Muscle of leg (tissue), 3 donors: ENCODE measurements at regions not wholly inside any gene's neighbourhood (a gene's known extent, or its start where the extent isn't known, plus 50 kb on each side); places are given as distances from the start of the nearest gene placed in this dataset.

Source experiments
- DNase-seq: peaks from one replicate; pipeline ENCODE4 v3.0.0; 2013
- H3K27ac ChIP-seq: one replicate; pipeline ENCODE4 v1.5.1; 2013; ENCODE audit warnings: mild to moderate bottlenecking, low read length, control low read depth
- H3K27me3 ChIP-seq: one replicate; pipeline ENCODE4 v1.6.1; 2013; ENCODE audit warnings: low read length; ENCODE audit not compliant: control insufficient read depth, insufficient read depth
- H3K36me3 ChIP-seq: one replicate; pipeline ENCODE4 v1.6.1; 2013; ENCODE audit warnings: low read length; ENCODE audit not compliant: control insufficient read depth, insufficient read depth
- H3K4me1 ChIP-seq: one replicate; pipeline ENCODE4 v1.6.1; 2013; ENCODE audit warnings: low read length; ENCODE audit not compliant: control insufficient read depth, insufficient read depth
- H3K4me3 ChIP-seq: one replicate; pipeline ENCODE4 v1.5.1; 2013; ENCODE audit warnings: low read length, control low read depth
- H3K9me3 ChIP-seq: replicated peaks from 2 replicates; pipeline ENCODE4 v1.6.1; 2013; ENCODE audit warnings: low read depth, low read length; ENCODE audit not compliant: control insufficient read depth
- WGBS: methylation state at CpG from one replicate; pipeline ENCODE4 v1.1.5; 2013; ENCODE audit warnings: missing lambda C conversion rate; ENCODE audit not compliant: insufficient coverage; 5-methylcytosine and 5-hydroxymethylcytosine counted together

DNA sequence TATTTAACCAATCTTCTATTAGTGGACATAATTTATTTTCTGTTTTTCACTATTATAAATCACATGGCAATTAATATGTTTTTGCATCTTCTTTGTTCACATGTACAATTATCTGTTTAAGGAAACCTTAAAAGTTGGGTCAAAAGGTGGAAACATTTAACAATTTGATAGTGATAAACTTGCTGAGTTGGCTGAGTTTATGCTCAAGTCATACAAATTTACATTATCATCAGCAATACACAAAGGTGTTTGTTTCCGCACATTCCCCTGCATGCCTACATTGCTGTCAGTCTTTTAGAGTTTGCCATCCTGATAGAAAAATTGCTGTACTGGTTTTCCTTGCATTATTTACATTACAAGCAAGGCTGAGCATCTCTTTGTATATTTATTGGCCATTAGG lies 139.5 kb downstream of the KCNRG start:
- H3K9me3 ChIP-seq = no peaks in the 10 kb centered on the region
- no CpG with 5 or more reads among the region's 1 CpG for WGBS

DNA sequence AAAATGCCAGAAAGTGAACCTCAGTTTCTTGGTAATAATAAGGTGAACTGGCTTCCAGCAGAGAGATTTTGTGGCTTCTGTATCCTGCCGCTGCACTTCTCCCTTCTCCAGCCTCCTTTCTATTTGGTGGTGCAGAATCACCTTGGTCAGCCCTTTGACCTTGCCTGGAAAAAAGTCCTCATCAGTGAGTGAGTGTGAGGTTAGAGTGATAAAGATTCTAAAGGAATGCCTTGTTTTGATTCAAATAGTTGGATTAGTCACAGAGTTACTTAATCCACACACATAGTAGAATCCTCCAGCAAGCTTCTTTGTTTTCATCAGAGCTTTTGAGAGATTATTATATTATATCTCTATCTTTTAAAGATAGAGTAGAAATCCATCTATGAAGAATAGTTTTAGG lies 140.9 kb downstream of the KCNRG start:
- Histone ChIP-seq H3K27ac (no peak overlapping the region), H3K4me3 (no peak overlapping the region), H3K9me3 (no peaks in the 10 kb centered on the region), H3K27me3 (no peaks in the 10 kb centered on the region), H3K4me1 (no peaks in the 10 kb centered on the region), H3K36me3 (no peaks in the 10 kb centered on the region)
- no peak for DNase-seq
- no CpG with 5 or more reads among the region's 1 CpG for WGBS

More for the DNA sequence above, 139.5 kb downstream of the KCNRG start:
- DNase-seq = no peak
- Histone ChIP-seq H3K27me3 (no peaks in the 10 kb centered on the region), H3K36me3 (no peaks in the 10 kb centered on the region), H3K4me3 (no peak overlapping the region), H3K4me1 (peaks cover 2% of the 10 kb centered on the region), H3K27ac (no peak overlapping the region)

DNA sequence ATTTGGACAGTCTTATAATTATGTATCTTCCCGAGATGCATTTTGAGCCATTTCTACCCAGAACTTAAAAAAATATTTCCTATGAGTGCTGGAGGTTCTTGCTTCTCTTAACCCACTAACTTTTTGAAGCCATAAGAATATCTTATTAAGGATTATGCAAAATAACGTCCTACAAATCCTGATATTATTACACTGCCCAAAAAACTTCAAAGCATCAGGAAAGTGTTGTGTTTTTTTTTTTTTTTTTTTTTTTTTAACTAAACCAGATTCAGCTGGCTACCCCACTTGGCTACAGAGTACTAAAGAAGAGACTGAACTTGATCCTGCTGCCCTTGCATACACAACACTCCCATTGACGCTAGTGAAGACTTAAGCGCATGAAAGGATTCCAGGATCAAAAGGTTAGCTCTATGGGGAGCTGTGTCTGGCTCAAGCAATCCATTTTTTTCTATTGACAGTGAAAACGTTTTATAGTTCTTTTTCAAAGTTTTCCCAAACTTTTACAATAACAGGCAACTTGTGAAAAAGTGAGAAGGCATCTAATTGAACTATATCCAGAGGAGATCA lies 141.4 kb downstream of the KCNRG start:
- DNase-seq = peak; percentile 70
- H3K4me1 ChIP-seq = no peaks in the 10 kb centered on the region
- WGBS = no CpG with 5 or more reads among the region's 5 CpGs
- H3K36me3 ChIP-seq = no peaks in the 10 kb centered on the region
- no peak overlapping the region for H3K4me3 ChIP-seq
- H3K27me3 ChIP-seq = no peaks in the 10 kb centered on the region
- H3K27ac ChIP-seq = no peak overlapping the region
- H3K9me3 ChIP-seq = no peaks in the 10 kb centered on the region

DNA sequence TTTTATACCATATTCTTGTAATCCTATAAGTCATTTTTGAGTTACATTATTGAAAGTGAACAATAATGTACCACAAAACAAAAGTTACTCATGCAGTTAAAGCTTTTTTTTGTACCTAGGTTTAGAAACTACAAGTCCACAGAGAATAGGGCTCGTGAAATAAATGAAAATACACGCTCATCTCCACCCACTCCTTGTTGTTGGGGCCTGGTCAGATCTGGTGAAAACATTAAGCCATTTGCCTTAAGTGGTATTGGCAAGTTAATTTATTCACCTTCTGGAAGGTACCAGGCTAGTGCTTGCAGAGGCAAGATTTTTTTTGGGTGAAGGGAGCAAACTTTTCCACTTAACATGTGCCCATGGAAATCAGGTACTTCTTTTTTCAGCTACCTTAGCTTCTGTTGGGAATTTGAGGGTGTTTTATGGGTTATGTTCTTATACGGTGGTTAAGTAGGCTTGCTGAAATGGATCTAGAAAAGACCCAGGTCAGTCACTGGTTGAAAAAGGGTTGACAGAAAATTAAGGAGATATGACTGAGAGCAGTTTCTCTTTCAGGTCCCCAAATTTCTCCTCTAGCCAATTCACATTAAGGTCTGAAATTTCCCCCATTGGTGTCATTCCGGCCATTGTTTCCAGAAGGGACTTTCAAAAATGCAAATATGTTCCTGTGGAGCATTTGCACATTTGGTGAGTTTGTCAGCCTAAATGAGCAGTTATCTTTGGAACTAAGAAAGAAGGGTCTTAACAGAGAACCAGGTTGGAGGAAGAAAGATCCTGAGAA lies 143.3 kb downstream of the KCNRG start:
- H3K4me3 ChIP-seq = no peak overlapping the region
- no peaks in the 10 kb centered on the region for H3K9me3 ChIP-seq
- 100% methylated on average over 1 of the region's 4 CpGs for WGBS
- H3K36me3 ChIP-seq = no peaks in the 10 kb centered on the region
- no peaks in the 10 kb centered on the region for H3K27me3 ChIP-seq
- H3K27ac ChIP-seq = no peak overlapping the region
- H3K4me1 ChIP-seq = no peaks in the 10 kb centered on the region
- DNase-seq = no peak

DNA sequence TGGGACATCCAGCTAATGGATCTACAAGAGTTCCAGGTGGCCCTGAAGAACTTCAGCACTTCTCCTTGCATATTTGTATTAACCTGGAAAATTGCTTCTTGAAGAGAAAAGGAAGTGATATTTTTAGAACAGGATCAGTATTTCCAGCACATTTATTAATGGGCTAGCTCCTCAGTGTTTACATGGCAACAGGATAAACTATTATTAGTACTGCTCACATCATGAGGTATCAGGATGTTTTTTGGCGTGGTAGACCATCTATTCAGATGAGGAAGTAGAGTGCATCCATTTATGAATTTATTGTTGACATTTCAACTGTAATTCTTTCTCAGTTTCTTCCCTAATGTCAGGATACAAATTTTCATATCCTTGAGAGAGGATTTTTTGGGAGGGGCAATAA lies 144.4 kb downstream of the KCNRG start:
- no peaks in the 10 kb centered on the region for H3K36me3 ChIP-seq
- peak; percentile 59 for DNase-seq
- no peak overlapping the region for H3K4me3 ChIP-seq
- H3K9me3 ChIP-seq = no peaks in the 10 kb centered on the region
- WGBS = no CpG with 5 or more reads among the region's 1 CpG
- no peaks in the 10 kb centered on the region for H3K4me1 ChIP-seq
- H3K27me3 ChIP-seq = no peaks in the 10 kb centered on the region
- H3K27ac ChIP-seq = no peak overlapping the region

DNA sequence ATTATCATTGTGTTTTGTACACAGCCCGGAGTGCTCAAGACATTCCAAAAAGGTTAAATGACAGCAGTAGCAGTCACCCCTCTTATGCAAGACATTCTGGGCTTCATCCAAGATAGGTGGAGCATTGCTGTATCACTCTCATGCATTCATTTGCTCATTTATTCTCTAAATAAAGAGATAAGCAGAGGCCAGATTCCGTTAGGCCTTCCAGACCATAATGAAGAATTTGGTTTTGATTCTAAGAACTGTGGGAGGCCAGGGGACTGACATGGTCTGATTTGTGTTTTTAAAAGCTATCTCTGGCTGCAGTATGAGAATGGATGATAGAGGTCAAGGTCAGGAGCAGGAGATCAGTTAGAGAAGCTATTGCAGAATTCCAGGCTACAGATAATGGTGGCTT lies 145.8 kb downstream of the KCNRG start:
- no peak overlapping the region for H3K27ac ChIP-seq
- H3K36me3 ChIP-seq = no peaks in the 10 kb centered on the region
- DNase-seq = no peak
- H3K27me3 ChIP-seq = no peaks in the 10 kb centered on the region
- H3K4me1 ChIP-seq = no peaks in the 10 kb centered on the region
- WGBS = no CpG with 5 or more reads among the region's 2 CpGs
- H3K9me3 ChIP-seq = no peaks in the 10 kb centered on the region
- no peak overlapping the region for H3K4me3 ChIP-seq

DNA sequence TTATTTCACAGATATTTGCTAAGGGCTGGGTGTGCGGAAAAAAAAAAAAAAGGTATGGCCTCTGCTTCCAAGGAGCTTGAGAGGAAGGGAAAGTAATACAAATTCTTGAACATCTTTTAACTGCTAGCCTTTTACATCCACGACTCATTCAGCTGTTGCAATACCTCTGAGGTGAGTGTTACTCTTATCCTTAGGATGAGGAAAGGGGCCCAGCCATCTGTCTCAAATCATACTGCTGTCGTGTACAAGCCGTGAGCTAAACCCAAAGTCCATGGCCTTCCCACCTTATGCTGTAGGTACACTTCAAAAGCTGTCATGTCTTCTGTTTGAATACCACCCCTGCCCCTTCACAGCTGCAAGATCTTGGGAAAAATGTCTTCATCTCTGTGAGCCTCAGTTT lies 146.8 kb downstream of the KCNRG start:
- Histone ChIP-seq H3K4me1 (no peaks in the 10 kb centered on the region), H3K27me3 (no peaks in the 10 kb centered on the region), H3K4me3 (no peak overlapping the region), H3K36me3 (no peaks in the 10 kb centered on the region), H3K27ac (no peak overlapping the region), H3K9me3 (no peaks in the 10 kb centered on the region)
- no peak for DNase-seq
- 50% methylated on average over 1 of the region's 4 CpGs for WGBS

DNA sequence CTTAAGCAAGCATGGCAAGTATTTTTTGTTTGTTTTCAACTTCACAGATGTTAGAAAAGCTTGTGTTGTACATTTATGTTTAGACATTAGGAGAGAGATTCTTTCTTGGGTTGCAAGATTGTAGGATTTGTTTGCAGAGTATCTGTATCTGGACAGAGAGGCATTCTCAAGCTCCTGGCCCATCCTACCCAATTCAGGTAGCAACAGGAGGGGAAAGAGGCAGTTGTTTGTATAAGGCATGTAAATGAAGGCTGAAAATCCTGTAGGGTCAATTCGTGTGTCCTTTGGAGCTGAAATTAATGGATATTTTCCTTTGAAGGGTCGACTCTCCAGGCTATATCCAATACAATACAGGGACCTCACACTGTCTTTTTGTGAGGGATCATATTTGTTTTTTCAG lies 147.3 kb downstream of the KCNRG start:
- H3K9me3 ChIP-seq = no peaks in the 10 kb centered on the region
- no CpG with 5 or more reads among the region's 2 CpGs for WGBS
- H3K36me3 ChIP-seq = no peaks in the 10 kb centered on the region
- no peaks in the 10 kb centered on the region for H3K4me1 ChIP-seq
- H3K4me3 ChIP-seq = no peak overlapping the region
- no peaks in the 10 kb centered on the region for H3K27me3 ChIP-seq
- no peak for DNase-seq
- H3K27ac ChIP-seq = no peak overlapping the region

DNA sequence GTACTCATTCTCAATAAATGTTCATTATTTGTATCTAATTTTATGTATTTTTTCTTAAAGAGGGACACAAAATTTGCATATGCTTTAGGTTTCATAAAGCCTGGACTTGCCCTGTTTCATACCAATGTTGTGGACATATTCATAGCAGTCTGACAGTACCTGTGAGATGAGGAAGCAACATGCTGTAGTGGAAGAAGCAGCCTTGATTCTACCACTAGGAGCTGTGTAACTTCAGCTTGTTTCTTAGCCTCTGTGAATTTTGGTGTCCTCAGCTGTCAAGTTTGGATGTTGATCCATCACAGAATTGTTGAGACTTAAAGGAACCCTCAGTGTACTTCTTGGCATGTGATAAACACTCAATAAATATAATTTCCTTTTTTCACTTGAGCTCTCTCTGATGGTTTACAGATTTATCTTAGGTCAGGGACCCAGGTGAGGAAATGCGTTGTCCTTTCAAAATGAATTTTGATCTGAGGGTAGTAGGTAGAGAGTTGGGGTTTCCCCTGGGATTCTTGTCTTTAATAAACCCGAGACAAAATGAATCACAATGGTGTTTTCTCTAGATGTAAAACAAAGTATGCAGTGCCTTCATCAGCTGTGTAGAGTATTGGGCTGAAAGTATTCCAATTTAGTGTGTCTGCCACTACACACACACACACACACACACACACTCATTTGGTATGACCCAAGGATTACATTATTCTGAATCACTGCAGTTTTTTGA lies 152.1 kb downstream of the KCNRG start:
- WGBS = no CpG with 5 or more reads among the region's 2 CpGs
- no peaks in the 10 kb centered on the region for H3K27me3 ChIP-seq
- H3K4me1 ChIP-seq = no peaks in the 10 kb centered on the region
- H3K4me3 ChIP-seq = no peak overlapping the region
- H3K27ac ChIP-seq = no peak overlapping the region
- H3K36me3 ChIP-seq = no peaks in the 10 kb centered on the region
- DNase-seq = no peak
- H3K9me3 ChIP-seq = no peaks in the 10 kb centered on the region

DNA sequence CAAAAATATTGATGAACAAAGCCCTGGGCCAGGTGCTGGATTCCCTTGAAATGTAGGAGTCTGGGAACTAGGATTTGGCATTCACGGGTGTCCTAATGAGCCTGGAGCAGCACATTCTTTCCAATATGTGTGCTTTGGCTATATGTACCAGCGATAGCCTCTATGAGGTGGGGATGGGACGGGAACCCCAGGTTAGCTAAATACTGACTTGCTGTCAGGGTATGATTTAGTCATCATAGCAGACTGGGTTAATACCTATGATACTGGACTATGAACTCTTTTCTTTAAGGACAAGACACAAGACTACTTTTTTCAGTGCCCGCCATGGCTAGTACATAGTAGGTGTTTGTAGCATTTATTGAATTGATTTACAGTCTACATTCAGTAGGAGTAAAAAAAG lies 152.7 kb downstream of the KCNRG start:
- Histone ChIP-seq H3K4me1 (no peaks in the 10 kb centered on the region), H3K36me3 (no peaks in the 10 kb centered on the region), H3K4me3 (no peak overlapping the region), H3K27me3 (no peaks in the 10 kb centered on the region), H3K9me3 (no peaks in the 10 kb centered on the region), H3K27ac (no peak overlapping the region)
- WGBS = 60% methylated on average over 3 of the region's 4 CpGs
- no peak for DNase-seq
